ENCODE measurements at regions not wholly inside any gene's neighbourhood (a gene's known extent, or its start where the extent isn't known, plus 50 kb on each side); places are given as distances from the start of the nearest gene placed in this dataset.

GRCh38 chr2:55995902-55996301 is 72.3 kb upstream of the EFEMP1 start:
- Histone ChIP-seq H3K4me2 (ENCODE audit: low read depth, low read length, poor library complexity, severe bottlenecking) (no peak overlapping the region), H2AFZ (ENCODE audit: low read length) (no peak overlapping the region), H3K9me2 (replicated peaks; ENCODE audit: low read depth, low read length) (no peaks in the 10 kb centered on the region), H4K20me1 (ENCODE audit: insufficient read depth, low read length, poor library complexity, severe bottlenecking) (no peaks in the 10 kb centered on the region), H3K9ac (ENCODE audit: low read depth, low read length, poor library complexity, severe bottlenecking) (no peak overlapping the region), H3K36me3 (ENCODE audit: insufficient read depth, low read length) (no peaks in the 10 kb centered on the region), H3K79me2 (ENCODE audit: insufficient read depth, low read length) (no peaks in the 10 kb centered on the region), H3K9me3 (ENCODE audit: insufficient read depth, low read depth, low read length) (no peaks in the 10 kb centered on the region), H3K4me3 (ENCODE audit: low read length, poor library complexity, severe bottlenecking) (no peak overlapping the region), H3F3A (ENCODE audit: low read depth) (no peaks in the 10 kb centered on the region), H3K27me3 (ENCODE audit: insufficient read depth, low read length, poor library complexity, severe bottlenecking) (peaks cover 10% of the 10 kb centered on the region), H3K4me1 (ENCODE audit: insufficient read depth, low read length, poor library complexity, severe bottlenecking) (no peaks in the 10 kb centered on the region)
- no peak for TF ChIP-seq EZH2phosphoT487 (IDR thresholded peaks at IDR 0.05; ENCODE audit: borderline replicate concordance)
- TF ChIP-seq CTCF (conservative IDR thresholded peaks at IDR 0.05; ENCODE audit: low read length), result no peak

- no peak overlapping the region for H2AFZ ChIP-seq (ENCODE audit: low read length)
Observed at GRCh38 chr2:55999231-55999630, 75.6 kb upstream of the EFEMP1 start.

DNA sequence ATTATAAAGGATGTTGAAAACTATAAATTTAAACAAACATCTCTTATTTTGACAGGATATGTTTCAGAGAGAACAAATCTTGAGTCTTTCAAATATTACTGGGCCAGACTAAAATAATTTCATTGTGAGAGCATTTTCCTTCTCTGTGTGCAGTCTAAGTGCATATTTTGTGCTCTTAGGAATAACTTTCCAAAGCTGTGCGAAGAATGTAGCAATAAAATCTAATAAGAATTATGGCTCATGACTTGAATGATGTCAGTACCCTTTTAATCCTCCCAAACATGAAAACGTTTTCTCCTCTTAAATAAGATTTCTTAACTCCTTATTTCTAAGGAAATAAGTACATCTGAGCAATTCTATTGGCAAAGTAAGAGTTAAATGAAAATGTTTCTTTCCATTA is 76.2 kb upstream of the EFEMP1 start:
- Histone ChIP-seq H4K20me1 (ENCODE audit: insufficient read depth, low read length, poor library complexity, severe bottlenecking) (no peaks in the 10 kb centered on the region), H3F3A (ENCODE audit: low read depth) (no peaks in the 10 kb centered on the region), H3K4me1 (ENCODE audit: insufficient read depth, low read length, poor library complexity, severe bottlenecking) (no peaks in the 10 kb centered on the region), H3K9me2 (replicated peaks; ENCODE audit: low read depth, low read length) (no peaks in the 10 kb centered on the region), H2AFZ (ENCODE audit: low read length) (no peak overlapping the region), H3K9me3 (ENCODE audit: insufficient read depth, low read depth, low read length) (no peaks in the 10 kb centered on the region), H3K79me2 (ENCODE audit: insufficient read depth, low read length) (no peaks in the 10 kb centered on the region), H3K4me2 (ENCODE audit: low read depth, low read length, poor library complexity, severe bottlenecking) (no peak overlapping the region), H3K4me3 (ENCODE audit: low read length, poor library complexity, severe bottlenecking) (no peak overlapping the region), H3K36me3 (ENCODE audit: insufficient read depth, low read length) (no peaks in the 10 kb centered on the region), H3K9ac (ENCODE audit: low read depth, low read length, poor library complexity, severe bottlenecking) (no peak overlapping the region), H3K27me3 (ENCODE audit: insufficient read depth, low read length, poor library complexity, severe bottlenecking) (peaks cover 11% of the 10 kb centered on the region)
- TF ChIP-seq EZH2phosphoT487 (IDR thresholded peaks at IDR 0.05; ENCODE audit: borderline replicate concordance) (no peak), CTCF (conservative IDR thresholded peaks at IDR 0.05; ENCODE audit: low read length) (no peak)

More at GRCh38 chr2:55999231-55999630, 75.6 kb upstream of the EFEMP1 start:
- Histone ChIP-seq H3K4me2 (ENCODE audit: low read depth, low read length, poor library complexity, severe bottlenecking) (no peak overlapping the region), H3K27me3 (ENCODE audit: insufficient read depth, low read length, poor library complexity, severe bottlenecking) (peaks cover 11% of the 10 kb centered on the region), H4K20me1 (ENCODE audit: insufficient read depth, low read length, poor library complexity, severe bottlenecking) (no peaks in the 10 kb centered on the region), H3K4me1 (ENCODE audit: insufficient read depth, low read length, poor library complexity, severe bottlenecking) (no peaks in the 10 kb centered on the region), H3K4me3 (ENCODE audit: low read length, poor library complexity, severe bottlenecking) (no peak overlapping the region), H3K79me2 (ENCODE audit: insufficient read depth, low read length) (no peaks in the 10 kb centered on the region), H3F3A (ENCODE audit: low read depth) (no peaks in the 10 kb centered on the region), H3K36me3 (ENCODE audit: insufficient read depth, low read length) (no peaks in the 10 kb centered on the region), H3K9me3 (ENCODE audit: insufficient read depth, low read depth, low read length) (no peaks in the 10 kb centered on the region), H3K9me2 (replicated peaks; ENCODE audit: low read depth, low read length) (no peaks in the 10 kb centered on the region), H3K9ac (ENCODE audit: low read depth, low read length, poor library complexity, severe bottlenecking) (no peak overlapping the region)
- no peak for TF ChIP-seq EZH2phosphoT487 (IDR thresholded peaks at IDR 0.05; ENCODE audit: borderline replicate concordance)
- TF ChIP-seq CTCF (conservative IDR thresholded peaks at IDR 0.05; ENCODE audit: low read length), result no peak
